MCF 10A (cell line): ENCODE measurements at regions not wholly inside any gene's neighbourhood (a gene's known extent, or its start where the extent isn't known, plus 50 kb on each side); places are given as distances from the start of the nearest gene placed in this dataset.

Source experiments
- BruUV-seq: library from RNA; stranded (reverse); fragments of 400-500 nt; replicated peaks from 2 replicates; lab custom pipeline; 2021; lab: Mats Ljungman, UMichigan
- CTCF ChIA-PET: fragments of 300-600 bp; sonication (Branson Sonifier 250); formaldehyde crosslinking; extraction: SDS; loops from one replicate; lab custom pipeline; 2021; ENCODE audit warnings: antibody characterized with exemption, inconsistent platforms; lab: Yijun Ruan, JAX
- POLR2A ChIA-PET: fragments of 300-600, 350-650 bp; sonication (Branson Sonifier 250); formaldehyde crosslinking; extraction: SDS; loops from one replicate; lab custom pipeline; 2020; ENCODE audit warnings: antibody characterized with exemption, inconsistent platforms; lab: Yijun Ruan, JAX
- DNase-seq: peaks from one replicate; pipeline ENCODE4 v3.0.0-alpha.2; 2018; ENCODE audit not compliant: unreplicated experiment
- H3K27ac Mint-ChIP-seq: one replicate; pipeline ENCODE4 v1.8.0; 2022; ENCODE audit warnings: mild to moderate bottlenecking, low read depth, mixed read lengths; ENCODE audit not compliant: unreplicated experiment
- H3K27me3 Mint-ChIP-seq: one replicate; pipeline ENCODE4 v1.8.0; 2022; ENCODE audit warnings: mixed read lengths; ENCODE audit not compliant: insufficient read depth, unreplicated experiment
- H3K36me3 Mint-ChIP-seq: one replicate; pipeline ENCODE4 v1.8.0; 2022; ENCODE audit warnings: mild to moderate bottlenecking, moderate library complexity, mixed read lengths; ENCODE audit not compliant: insufficient read depth, unreplicated experiment
- H3K4me1 Mint-ChIP-seq: one replicate; pipeline ENCODE4 v1.8.0; 2022; ENCODE audit warnings: mixed read lengths; ENCODE audit not compliant: insufficient read depth, unreplicated experiment
- H3K4me3 Mint-ChIP-seq: one replicate; pipeline ENCODE4 v1.8.0; 2022; ENCODE audit warnings: mild to moderate bottlenecking, moderate library complexity, mixed read lengths; ENCODE audit not compliant: unreplicated experiment
- H3K9me3 Mint-ChIP-seq: one replicate; pipeline ENCODE4 v1.8.0; 2022; ENCODE audit warnings: mixed read lengths; ENCODE audit not compliant: unreplicated experiment
- CTCF ChIP-seq: fragments of 200-600 bp; IDR thresholded peaks from one replicate; pipeline ENCODE4 v1.8.0; 2022; ENCODE audit warnings: antibody characterized with exemption, mild to moderate bottlenecking; ENCODE audit not compliant: unreplicated experiment
- intact Hi-C: fragments of 100-400 bp; cut with micrococcal nuclease; formaldehyde crosslinking; loops from 2 replicates; pipeline ENCODE4 v1.14.1; 2022

- H3K27ac Mint-ChIP-seq = no peak overlapping the region
- no TSS peak for BruUV-seq
- peaks cover 7% of the 10 kb centered on the region for H3K9me3 Mint-ChIP-seq
- no peak for DNase-seq
- H3K4me3 Mint-ChIP-seq = no peak overlapping the region
- TF ChIP-seq CTCF = no peak
- peaks cover 4% of the 10 kb centered on the region for H3K4me1 Mint-ChIP-seq
- ChIA-PET CTCF (interaction anchor here (0.7 kb wide), 2 partner anchors 40 to 1227 kb away, joined by 3 read pairs; no protein-coding TSS in a partner anchor), POLR2A (interaction anchor here (1.0 to 1.6 kb wide), 2 partner anchors 11 to 34 kb away, joined by 3 to 7 read pairs; no protein-coding TSS in a partner anchor)
- intact Hi-C loops = loop anchor here (5.0 kb wide), 1 partner anchor 37 kb away; no protein-coding TSS in a partner anchor
- H3K36me3 Mint-ChIP-seq = peaks cover 6% of the 10 kb centered on the region
- H3K27me3 Mint-ChIP-seq = no peaks in the 10 kb centered on the region
Measured at GRCh38 chr7:52539414-52539813, 496.0 kb upstream of the POM121L12 start.

DNA sequence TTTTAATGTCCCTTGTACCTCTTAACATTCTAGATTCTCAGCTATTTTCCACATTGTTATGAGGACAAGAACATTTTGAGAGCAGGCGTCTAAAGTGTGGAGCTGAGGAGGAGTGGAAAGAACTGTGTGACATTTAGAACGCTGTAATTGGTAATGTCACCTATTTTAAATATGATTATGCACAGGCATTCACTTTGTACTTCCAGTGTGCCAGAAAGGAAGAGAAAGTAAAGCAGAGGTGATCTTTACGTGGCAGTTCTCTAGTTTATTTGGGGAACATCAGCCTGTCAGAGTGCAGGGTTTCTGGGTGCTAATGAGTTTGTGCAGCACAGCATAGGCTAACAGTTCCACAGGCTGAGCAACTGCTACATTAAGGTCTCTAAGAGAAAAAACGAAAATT, 498.4 kb upstream of the POM121L12 start:
- no TSS peak for BruUV-seq
- H3K9me3 Mint-ChIP-seq = peaks cover 7% of the 10 kb centered on the region
- ChIA-PET CTCF (interaction anchor here (0.6 to 1.4 kb wide), 4 partner anchors 12 to 1667 kb away, joined by 3 to 4 read pairs (median 4); no protein-coding TSS in a partner anchor), POLR2A (interaction anchor here (1.2 kb wide), 2 partner anchors 9 to 37 kb away, joined by 3 to 4 read pairs; no protein-coding TSS in a partner anchor)
- H3K4me3 Mint-ChIP-seq = no peak overlapping the region
- intact Hi-C loops = loop anchor here (5.0 kb wide), 1 partner anchor 35 kb away; no protein-coding TSS in a partner anchor
- no peak for TF ChIP-seq CTCF
- H3K36me3 Mint-ChIP-seq = no peaks in the 10 kb centered on the region
- no peak for DNase-seq
- peaks cover 4% of the 10 kb centered on the region for H3K4me1 Mint-ChIP-seq
- no peak overlapping the region for H3K27ac Mint-ChIP-seq
- H3K27me3 Mint-ChIP-seq = no peaks in the 10 kb centered on the region

DNA sequence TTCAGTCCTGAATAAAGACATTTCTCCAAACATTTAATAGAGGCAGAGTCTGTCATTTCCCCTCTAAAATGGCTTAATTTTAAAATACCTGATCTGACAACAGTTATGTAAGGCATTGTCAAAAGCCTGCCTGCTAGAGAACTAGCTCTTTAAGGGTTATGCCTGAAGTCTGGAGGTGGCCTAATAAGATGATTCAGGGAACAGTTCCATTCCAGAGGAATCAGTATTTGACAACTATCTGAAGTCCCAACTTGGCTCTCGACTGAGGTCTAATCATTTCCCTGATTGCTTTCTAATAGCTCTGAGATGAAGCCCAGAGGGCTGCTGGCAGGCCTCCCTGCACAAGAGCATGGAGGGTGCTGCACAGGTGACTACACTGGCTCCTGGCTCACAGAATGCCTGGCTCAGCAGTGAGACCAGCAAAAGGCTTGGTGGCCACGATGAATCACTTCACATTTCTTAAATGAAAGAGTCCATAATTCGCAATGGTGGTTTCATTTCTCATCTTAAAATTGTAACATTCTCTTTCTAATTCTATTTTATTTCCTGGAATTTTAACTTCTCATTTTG, 509.6 kb upstream of the POM121L12 start:
- intact Hi-C loops = no loop called here
- no TSS peak for BruUV-seq
- no peak for TF ChIP-seq CTCF
- peaks cover 5% of the 10 kb centered on the region for H3K4me1 Mint-ChIP-seq
- ChIA-PET CTCF (interaction anchor here (1.6 kb wide), 1 partner anchor 11 kb away, joined by 4 read pairs; no protein-coding TSS in a partner anchor), POLR2A (interaction anchor here (0.9 kb wide), 1 partner anchor 9 kb away, joined by 3 read pairs; no protein-coding TSS in a partner anchor)
- H3K27ac Mint-ChIP-seq = no peak overlapping the region
- no peaks in the 10 kb centered on the region for H3K36me3 Mint-ChIP-seq
- H3K4me3 Mint-ChIP-seq = no peak overlapping the region
- DNase-seq = no peak
- H3K27me3 Mint-ChIP-seq = no peaks in the 10 kb centered on the region
- no peaks in the 10 kb centered on the region for H3K9me3 Mint-ChIP-seq

GRCh38 chr7:52518869-52519268, 516.6 kb upstream of the POM121L12 start:
- H3K4me3 Mint-ChIP-seq = no peak overlapping the region
- ChIA-PET POLR2A (interaction anchor here (0.6 to 1.0 kb wide), 2 partner anchors 8 to 1195 kb away, joined by 3 to 5 read pairs; no protein-coding TSS in a partner anchor), CTCF (interaction anchor here (0.7 kb wide), 1 partner anchor 551 kb away, joined by 3 read pairs; no protein-coding TSS in a partner anchor)
- H3K9me3 Mint-ChIP-seq = peaks cover 10% of the 10 kb centered on the region
- no peak for DNase-seq
- no peak overlapping the region for H3K27ac Mint-ChIP-seq
- intact Hi-C loops = no loop called here
- no peaks in the 10 kb centered on the region for H3K36me3 Mint-ChIP-seq
- TF ChIP-seq CTCF = no peak
- H3K4me1 Mint-ChIP-seq = no peaks in the 10 kb centered on the region
- no TSS peak for BruUV-seq
- H3K27me3 Mint-ChIP-seq = no peaks in the 10 kb centered on the region
